GM13977 (cell line): ENCODE measurements at regions not wholly inside any gene's neighbourhood (a gene's known extent, or its start where the extent isn't known, plus 50 kb on each side); places are given as distances from the start of the nearest gene placed in this dataset.

Experiments used
- DNase-seq: peaks from one replicate; pipeline ENCODE4 v3.0.0; 2012; ENCODE audit warnings: low spot score
- in situ Hi-C: fragments of 300-500 bp; cut with MboI; formaldehyde crosslinking; loops from one replicate; pipeline ENCODE4 v1.12.0; 2022; ENCODE audit warnings: low sequenced_read_pairs, low pct_unique_long_range_greater_than_20kb, mixed read lengths, inconsistent platforms; ENCODE audit not compliant: unreplicated experiment
- TF ChIP-seq, protein P1 (sequence below): IDR thresholded peaks from 2 replicates; pipeline ENCODE4 v1.5.1; 2012; ENCODE audit warnings: mild to moderate bottlenecking, control low read depth; ENCODE audit not compliant: insufficient read depth; ENCODE audit errors: extremely low read depth, missing control alignments

DNA sequence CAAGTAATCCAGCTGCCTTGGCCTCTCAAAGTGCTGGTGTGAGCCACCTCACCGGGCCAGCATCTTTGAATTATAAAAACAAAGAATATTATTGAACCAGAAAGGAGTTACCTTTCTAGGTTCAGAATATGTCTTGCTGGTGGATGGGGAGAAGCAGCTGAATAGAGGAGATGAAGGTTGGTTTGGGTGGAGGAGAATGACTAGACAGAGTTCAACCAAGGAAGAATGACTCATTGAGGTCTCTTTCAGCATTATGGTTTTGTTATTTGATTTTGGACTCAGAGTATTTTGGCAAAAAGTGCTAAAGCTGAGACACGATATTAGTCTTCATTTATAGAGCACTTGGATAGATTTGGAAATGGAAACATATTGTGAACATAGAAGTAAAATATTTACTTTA, 75.2 kb upstream of the MPDZ start:
- in situ Hi-C loops: no loop called here
- DNase-seq: no peak
- TF ChIP-seq, protein P1, sequence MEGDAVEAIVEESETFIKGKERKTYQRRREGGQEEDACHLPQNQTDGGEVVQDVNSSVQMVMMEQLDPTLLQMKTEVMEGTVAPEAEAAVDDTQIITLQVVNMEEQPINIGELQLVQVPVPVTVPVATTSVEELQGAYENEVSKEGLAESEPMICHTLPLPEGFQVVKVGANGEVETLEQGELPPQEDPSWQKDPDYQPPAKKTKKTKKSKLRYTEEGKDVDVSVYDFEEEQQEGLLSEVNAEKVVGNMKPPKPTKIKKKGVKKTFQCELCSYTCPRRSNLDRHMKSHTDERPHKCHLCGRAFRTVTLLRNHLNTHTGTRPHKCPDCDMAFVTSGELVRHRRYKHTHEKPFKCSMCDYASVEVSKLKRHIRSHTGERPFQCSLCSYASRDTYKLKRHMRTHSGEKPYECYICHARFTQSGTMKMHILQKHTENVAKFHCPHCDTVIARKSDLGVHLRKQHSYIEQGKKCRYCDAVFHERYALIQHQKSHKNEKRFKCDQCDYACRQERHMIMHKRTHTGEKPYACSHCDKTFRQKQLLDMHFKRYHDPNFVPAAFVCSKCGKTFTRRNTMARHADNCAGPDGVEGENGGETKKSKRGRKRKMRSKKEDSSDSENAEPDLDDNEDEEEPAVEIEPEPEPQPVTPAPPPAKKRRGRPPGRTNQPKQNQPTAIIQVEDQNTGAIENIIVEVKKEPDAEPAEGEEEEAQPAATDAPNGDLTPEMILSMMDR: no peak

DNA sequence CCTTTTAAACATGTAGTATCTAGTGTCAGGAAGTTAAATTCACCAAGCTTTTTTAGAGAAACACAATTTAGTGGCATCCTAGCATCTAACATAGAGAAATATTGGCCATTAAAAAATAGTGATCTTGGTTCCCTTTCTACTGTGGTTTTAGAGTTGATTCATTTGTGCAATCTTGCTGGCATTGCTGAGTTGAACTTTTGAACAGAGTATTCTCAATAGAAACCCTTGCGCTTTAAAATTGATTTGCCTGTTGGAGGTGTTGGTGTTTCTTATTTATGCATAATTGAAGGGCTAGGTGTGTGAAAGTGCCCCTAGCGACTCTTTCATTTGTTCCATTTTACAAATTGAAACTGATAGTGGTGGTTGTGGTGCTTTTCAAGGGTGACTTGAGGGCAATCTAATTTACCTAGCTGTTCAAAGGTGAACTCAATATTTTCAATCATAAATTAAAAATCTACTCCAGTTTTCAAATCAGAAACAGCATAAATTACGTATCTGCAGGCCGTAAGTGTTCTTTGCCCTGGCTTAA, 73.0 kb upstream of the MPDZ start:
- DNase-seq: no peak
- TF ChIP-seq, protein P1: no peak
- in situ Hi-C loops: no loop called here

DNA sequence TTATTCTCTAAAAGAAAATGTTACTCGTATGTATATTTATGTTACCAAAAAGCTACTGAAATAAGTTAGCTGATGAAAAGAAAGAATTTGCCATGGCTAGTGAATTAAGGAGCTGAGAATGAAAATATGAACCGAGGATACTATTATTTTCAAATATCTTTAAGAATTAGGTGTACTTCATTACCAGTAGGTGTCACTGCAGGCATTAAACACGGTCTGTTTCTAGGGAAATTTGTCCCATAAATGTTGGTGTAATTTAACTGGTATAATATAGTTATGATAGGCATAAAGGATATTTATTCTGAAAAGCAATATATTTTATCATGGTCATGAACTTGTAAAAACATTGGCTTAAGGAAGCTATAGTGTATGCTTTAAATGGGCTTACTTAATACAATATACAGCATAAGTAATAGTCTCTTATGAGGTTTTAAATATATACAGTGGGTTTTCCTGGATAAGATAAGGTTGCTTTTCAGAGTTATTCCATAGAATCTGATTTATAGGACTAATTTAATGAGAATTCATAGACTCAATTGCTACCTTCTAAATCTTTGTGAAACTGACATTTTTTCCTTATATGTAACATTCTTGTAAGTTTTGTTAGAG, 72.4 kb upstream of the MPDZ start:
- TF ChIP-seq, protein P1: peak; percentile 45

GRCh38 chr9:13332571-13332970, 53.1 kb upstream of the MPDZ start:
- in situ Hi-C loops: no loop called here
- TF ChIP-seq, protein P1: no peak
- DNase-seq: no peak

More for the DNA sequence above, 72.4 kb upstream of the MPDZ start:
- DNase-seq: peak; percentile 7
- in situ Hi-C loops: no loop called here

- DNase-seq: no peak
- TF ChIP-seq, protein P1: no peak
- in situ Hi-C loops: no loop called here
Measured at GRCh38 chr9:13331320-13331719, 51.8 kb upstream of the MPDZ start.

DNA sequence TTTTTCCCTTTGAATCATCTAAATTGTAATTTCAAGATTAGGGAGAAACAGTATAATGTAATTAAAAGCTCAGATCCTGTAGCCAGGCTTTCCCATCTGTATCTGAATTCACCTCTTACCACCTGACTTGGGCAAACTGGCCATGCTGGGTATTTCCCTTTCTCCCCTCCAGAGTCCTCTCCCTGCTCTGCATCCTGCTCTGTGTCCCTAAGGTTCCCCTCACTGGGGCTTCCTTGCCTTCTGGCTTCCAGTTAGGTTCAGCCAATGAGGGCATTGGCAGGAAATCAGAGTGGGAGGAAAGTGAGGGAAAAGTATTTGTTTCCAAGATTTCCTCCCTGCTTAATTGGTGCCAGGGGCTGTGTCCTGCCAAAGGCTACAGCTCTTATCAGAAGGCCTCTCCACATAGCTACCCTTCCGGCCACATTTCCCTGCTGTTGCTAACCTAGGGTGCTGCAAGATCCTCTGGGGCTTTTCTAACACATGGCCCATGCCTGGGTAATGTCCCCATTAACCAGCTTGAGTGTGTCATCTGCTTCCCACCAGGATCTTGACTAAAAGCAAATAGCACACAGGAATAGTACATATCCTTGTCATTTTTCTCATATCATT, 51.0 kb upstream of the MPDZ start:
- DNase-seq: no peak
- TF ChIP-seq, protein P1: no peak
- in situ Hi-C loops: no loop called here
